ENCODE measurements at regions not wholly inside any gene's neighbourhood (a gene's known extent, or its start where the extent isn't known, plus 50 kb on each side); places are given as distances from the start of the nearest gene placed in this dataset.
"Not testable (repeated sequence)": the region's sequence is repeated elsewhere in the genome, so short reads cannot be mapped to it uniquely, and the experiment has no call there.

- CTCF ChIA-PET (ENCODE audit: low intra/inter-chr PET ratio, low total read pairs); H3K4me3 ChIP-seq (replicated peaks in 1 of 3; ENCODE audit: insufficient read depth in 1 of 3, low read depth in 2 of 3, low read length in 3 of 3); H3K79me2 ChIP-seq (ENCODE audit: insufficient read depth, low read length); DNase-seq (ENCODE audit: low spot score); ATAC-seq; H3K4me2 ChIP-seq (ENCODE audit: low read depth, low read length); H3K27ac ChIP-seq (ENCODE audit: extremely low read length, insufficient read depth, low read length); H2AFZ ChIP-seq (ENCODE audit: low read length); intact Hi-C loops (cut with micrococcal nuclease; ENCODE audit: unreplicated experiment); POLR2A ChIA-PET; H3K36me3 ChIP-seq (replicated peaks in 1 of 2; ENCODE audit: control insufficient read depth in 1 of 2, insufficient read depth in 2 of 2, low read length in 2 of 2); H3K9ac ChIP-seq (ENCODE audit: insufficient read depth, low read depth, low read length); H3K9me3 ChIP-seq (ENCODE audit: low read length); FAIRE-seq; BruUV-seq (replicated peaks); H4K20me1 ChIP-seq (ENCODE audit: insufficient read depth, low read length): not testable (repeated sequence)
- Histone ChIP-seq H3K27me3 (ENCODE audit: control insufficient read depth in 1 of 2, insufficient read depth in 2 of 2, low read length in 2 of 2) (peaks cover 2 to 20% of the 10 kb centered on the region in 2 experiments; a peak in 3 of 5 replicates), H3K4me1 (ENCODE audit: insufficient read depth, low read length) (peaks cover 25% of the 10 kb centered on the region)
- 14% methylated on average over 1 of the region's 1 CpG for WGBS (ENCODE audit: low lambda C conversion rate)
- in situ Hi-C loops (cut with HindIII; ENCODE audit: extremely low pct_ligation_motif_present, low pct_unique_long_range_greater_than_20kb), result loop anchor here (10.0 to 25.0 kb wide), 2 partner anchors 99 to 141 kb away; no protein-coding TSS in a partner anchor
These were observed 128.6 kb downstream of the LAT start for GRCh38 chr16:29113446-29113845.

- Histone ChIP-seq H3K27me3 (ENCODE audit: control insufficient read depth in 1 of 2, insufficient read depth in 2 of 2, low read length in 2 of 2) (peaks cover 2 to 20% of the 10 kb centered on the region in 2 experiments; a peak in 3 of 5 replicates), H3K36me3 (replicated peaks in 1 of 2; ENCODE audit: control insufficient read depth in 1 of 2, insufficient read depth in 2 of 2, low read length in 2 of 2) (no peaks in the 10 kb centered on the region), H4K20me1 (ENCODE audit: insufficient read depth, low read length) (no peaks in the 10 kb centered on the region), H3K9ac (ENCODE audit: insufficient read depth, low read depth, low read length) (no peak overlapping the region), H3K4me2 (ENCODE audit: low read depth, low read length) (no peak overlapping the region), H3K4me3 (replicated peaks in 1 of 3; ENCODE audit: insufficient read depth in 1 of 3, low read depth in 2 of 3, low read length in 3 of 3) (no peak overlapping the region), H2AFZ (ENCODE audit: low read length) (no peak overlapping the region), H3K27ac (ENCODE audit: extremely low read length, insufficient read depth, low read length) (no peak overlapping the region), H3K4me1 (ENCODE audit: insufficient read depth, low read length) (peaks cover 19% of the 10 kb centered on the region), H3K9me3 (ENCODE audit: low read length) (no peaks in the 10 kb centered on the region), H3K79me2 (ENCODE audit: insufficient read depth, low read length) (no peaks in the 10 kb centered on the region)
- WGBS (ENCODE audit: low lambda C conversion rate), result 68% methylated on average over 4 of the region's 4 CpGs
- intact Hi-C loops (cut with micrococcal nuclease; ENCODE audit: unreplicated experiment) (no loop called here), in situ Hi-C loops (cut with HindIII; ENCODE audit: extremely low pct_ligation_motif_present, low pct_unique_long_range_greater_than_20kb) (loop anchor here (10.0 to 25.0 kb wide), 2 partner anchors 99 to 142 kb away; no protein-coding TSS in a partner anchor)
- CTCF ChIA-PET (ENCODE audit: low intra/inter-chr PET ratio, low total read pairs), result no interaction called here
- DNase-seq (ENCODE audit: low spot score) (no peak), FAIRE-seq (no peak), ATAC-seq (no peak)
- no TSS peak for BruUV-seq (replicated peaks)
- POLR2A ChIA-PET, result no interaction called here
- TF ChIP-seq KDM2A (CRISPR knock-in tag; IDR thresholded peaks at IDR 0.05; ENCODE audit: borderline replicate concordance, low read depth) (no peak), HNF1B (CRISPR knock-in tag; IDR thresholded peaks at IDR 0.05) (no peak), ZNF33B (CRISPR knock-in tag; IDR thresholded peaks at IDR 0.05) (no peak), STAT5B (CRISPR knock-in tag; IDR thresholded peaks at IDR 0.05) (no peak), FOXJ3 (CRISPR knock-in tag; IDR thresholded peaks at IDR 0.05; ENCODE audit: borderline replicate concordance) (no peak), U2AF2 (IDR thresholded peaks at IDR 0.05; ENCODE audit: low read depth, low read length) (no peak), ARID4A (CRISPR knock-in tag; IDR thresholded peaks at IDR 0.05; ENCODE audit: borderline replicate concordance) (no peak), BRF2 (CRISPR knock-in tag; IDR thresholded peaks at IDR 0.05) (no peak)
These were observed 128.0 kb downstream of the LAT start for GRCh38 chr16:29112755-29113347.

All from HepG2 (cell line).